Uterus (tissue), 2 donors: ENCODE measurements at regions not wholly inside any gene's neighbourhood (a gene's known extent, or its start where the extent isn't known, plus 50 kb on each side); places are given as distances from the start of the nearest gene placed in this dataset.

Experiments
- POLR2A ChIP-seq, 2 donors: fragments of 450-650 bp; IDR thresholded peaks; one replicate each; pipeline ENCODE4 v1.6.1; 2016; ENCODE audit warnings: antibody characterized with exemption in 2 of 2, mild to moderate bottlenecking in 1 of 2, moderate library complexity in 1 of 2
- TF ChIP-seq, protein P1 (sequence below), 4 experiments: fragments of 200-600 bp in 2 of 4; fragments of 450-650 bp in 2 of 4; sonication (generic) in 2 of 4; IDR thresholded peaks; one replicate each; pipeline ENCODE4 v1.5.1; 2016 to 2019; ENCODE audit warnings: antibody characterized with exemption in 4 of 4, mild to moderate bottlenecking in 2 of 4, moderate library complexity in 1 of 4

DNA sequence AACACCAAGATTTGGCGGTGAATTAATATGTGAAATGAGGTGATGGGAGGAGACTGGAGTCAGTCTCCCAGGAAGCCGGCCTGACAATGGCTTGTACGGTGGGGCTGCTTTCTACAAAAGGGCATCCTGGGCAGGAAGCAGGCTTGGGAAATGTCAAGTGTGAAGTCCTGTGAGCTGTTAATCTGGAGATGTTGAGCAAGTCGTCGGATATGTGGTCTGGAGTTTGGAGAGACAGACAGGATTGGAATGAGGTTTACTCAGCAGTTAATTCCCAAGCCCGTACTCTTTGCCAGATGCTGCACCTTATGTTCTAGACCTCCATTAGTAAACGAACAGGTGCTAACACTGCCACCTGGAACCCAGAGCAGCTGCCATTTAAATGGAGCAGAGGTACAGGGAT lies 107.7 kb upstream of the FOXC1 start:
- TF ChIP-seq, protein P1, sequence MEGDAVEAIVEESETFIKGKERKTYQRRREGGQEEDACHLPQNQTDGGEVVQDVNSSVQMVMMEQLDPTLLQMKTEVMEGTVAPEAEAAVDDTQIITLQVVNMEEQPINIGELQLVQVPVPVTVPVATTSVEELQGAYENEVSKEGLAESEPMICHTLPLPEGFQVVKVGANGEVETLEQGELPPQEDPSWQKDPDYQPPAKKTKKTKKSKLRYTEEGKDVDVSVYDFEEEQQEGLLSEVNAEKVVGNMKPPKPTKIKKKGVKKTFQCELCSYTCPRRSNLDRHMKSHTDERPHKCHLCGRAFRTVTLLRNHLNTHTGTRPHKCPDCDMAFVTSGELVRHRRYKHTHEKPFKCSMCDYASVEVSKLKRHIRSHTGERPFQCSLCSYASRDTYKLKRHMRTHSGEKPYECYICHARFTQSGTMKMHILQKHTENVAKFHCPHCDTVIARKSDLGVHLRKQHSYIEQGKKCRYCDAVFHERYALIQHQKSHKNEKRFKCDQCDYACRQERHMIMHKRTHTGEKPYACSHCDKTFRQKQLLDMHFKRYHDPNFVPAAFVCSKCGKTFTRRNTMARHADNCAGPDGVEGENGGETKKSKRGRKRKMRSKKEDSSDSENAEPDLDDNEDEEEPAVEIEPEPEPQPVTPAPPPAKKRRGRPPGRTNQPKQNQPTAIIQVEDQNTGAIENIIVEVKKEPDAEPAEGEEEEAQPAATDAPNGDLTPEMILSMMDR (IDR thresholded peaks at IDR 0.05): no peak
- no peak for TF ChIP-seq POLR2A (IDR thresholded peaks at IDR 0.05)
